ENCODE measurements at regions not wholly inside any gene's neighbourhood (a gene's known extent, or its start where the extent isn't known, plus 50 kb on each side); places are given as distances from the start of the nearest gene placed in this dataset.

- intact Hi-C loops (cut with DNase I): no loop called here
- no peak overlapping the region for H3K4me3 ChIP-seq (ENCODE audit: low read length in 3 of 3)
- DNase-seq: no peak
- H3K36me3 ChIP-seq (ENCODE audit: control insufficient read depth in 2 of 3, insufficient read depth in 3 of 3, low read length in 3 of 3): no peaks in the 10 kb centered on the region
- no peaks in the 10 kb centered on the region for H3K9me3 ChIP-seq (ENCODE audit: control insufficient read depth in 2 of 3, insufficient read depth in 1 of 3, low read length in 3 of 3)
- H3K9ac ChIP-seq (ENCODE audit: low read length in 3 of 3): no peak overlapping the region
- no peak for FAIRE-seq
- H3K27me3 ChIP-seq (ENCODE audit: control insufficient read depth, insufficient read depth, low read length): no peaks in the 10 kb centered on the region
- H3K27ac ChIP-seq (ENCODE audit: low read depth in 2 of 2, low read length in 2 of 2): no peak overlapping the region
- H3K4me1 ChIP-seq (ENCODE audit: control insufficient read depth in 2 of 3, insufficient read depth in 2 of 3, low read depth in 1 of 3, low read length in 3 of 3): no peaks in the 10 kb centered on the region
- no peak for TF ChIP-seq CTCF (IDR thresholded peaks at IDR 0.05; ENCODE audit: borderline replicate concordance, extremely low read depth, insufficient read depth)
Measured at GRCh38 chr14:97444248-97444647, 647.1 kb downstream of the VRK1 start.

- Histone ChIP-seq H3K27me3 (ENCODE audit: control insufficient read depth, insufficient read depth, low read length) (no peaks in the 10 kb centered on the region), H3K27ac (ENCODE audit: low read depth in 2 of 2, low read length in 2 of 2) (no peak overlapping the region), H3K9me3 (ENCODE audit: control insufficient read depth in 2 of 3, insufficient read depth in 1 of 3, low read length in 3 of 3) (no peaks in the 10 kb centered on the region), H3K9ac (ENCODE audit: low read length in 3 of 3) (no peak overlapping the region), H3K4me3 (ENCODE audit: low read length in 3 of 3) (no peak overlapping the region), H3K36me3 (ENCODE audit: control insufficient read depth in 2 of 3, insufficient read depth in 3 of 3, low read length in 3 of 3) (no peaks in the 10 kb centered on the region), H3K4me1 (ENCODE audit: control insufficient read depth in 2 of 3, insufficient read depth in 2 of 3, low read depth in 1 of 3, low read length in 3 of 3) (no peaks in the 10 kb centered on the region)
- intact Hi-C loops (cut with DNase I): no loop called here
- DNase-seq: no peak
- FAIRE-seq: no peak
- TF ChIP-seq CTCF (IDR thresholded peaks at IDR 0.05; ENCODE audit: borderline replicate concordance, extremely low read depth, insufficient read depth): no peak
Measured at GRCh38 chr14:97445367-97445766, 648.2 kb downstream of the VRK1 start.

GRCh38 chr14:97446087-97446486 is 648.9 kb downstream of the VRK1 start:
- no peak overlapping the region for H3K9ac ChIP-seq (ENCODE audit: low read length in 3 of 3)
- H3K4me1 ChIP-seq (ENCODE audit: control insufficient read depth in 2 of 3, insufficient read depth in 2 of 3, low read depth in 1 of 3, low read length in 3 of 3): no peaks in the 10 kb centered on the region
- H3K27ac ChIP-seq (ENCODE audit: low read depth in 2 of 2, low read length in 2 of 2): no peak overlapping the region
- H3K27me3 ChIP-seq (ENCODE audit: control insufficient read depth, insufficient read depth, low read length): no peaks in the 10 kb centered on the region
- intact Hi-C loops (cut with DNase I): no loop called here
- H3K4me3 ChIP-seq (ENCODE audit: low read length in 3 of 3): no peak overlapping the region
- FAIRE-seq (no peak), DNase-seq (no peak)
- no peak for TF ChIP-seq CTCF (IDR thresholded peaks at IDR 0.05; ENCODE audit: borderline replicate concordance, extremely low read depth, insufficient read depth)
- H3K36me3 ChIP-seq (ENCODE audit: control insufficient read depth in 2 of 3, insufficient read depth in 3 of 3, low read length in 3 of 3): no peaks in the 10 kb centered on the region
- H3K9me3 ChIP-seq (ENCODE audit: control insufficient read depth in 2 of 3, insufficient read depth in 1 of 3, low read length in 3 of 3): no peaks in the 10 kb centered on the region

- no peak overlapping the region for H3K9ac ChIP-seq (ENCODE audit: low read length in 3 of 3)
- H3K4me1 ChIP-seq (ENCODE audit: control insufficient read depth in 2 of 3, insufficient read depth in 2 of 3, low read depth in 1 of 3, low read length in 3 of 3): no peaks in the 10 kb centered on the region
- TF ChIP-seq CTCF (IDR thresholded peaks at IDR 0.05; ENCODE audit: borderline replicate concordance, extremely low read depth, insufficient read depth): no peak
- no peaks in the 10 kb centered on the region for H3K27me3 ChIP-seq (ENCODE audit: control insufficient read depth, insufficient read depth, low read length)
- H3K9me3 ChIP-seq (ENCODE audit: control insufficient read depth in 2 of 3, insufficient read depth in 1 of 3, low read length in 3 of 3): no peaks in the 10 kb centered on the region
- H3K4me3 ChIP-seq (ENCODE audit: low read length in 3 of 3): no peak overlapping the region
- intact Hi-C loops (cut with DNase I): no loop called here
- no peaks in the 10 kb centered on the region for H3K36me3 ChIP-seq (ENCODE audit: control insufficient read depth in 2 of 3, insufficient read depth in 3 of 3, low read length in 3 of 3)
- FAIRE-seq (no peak), DNase-seq (no peak)
- no peak overlapping the region for H3K27ac ChIP-seq (ENCODE audit: low read depth in 2 of 2, low read length in 2 of 2)
Measured at GRCh38 chr14:97452314-97452713, 655.1 kb downstream of the VRK1 start.

All from kidney (tissue), 13 donors.